Erythroblast (primary cell): ENCODE measurements at regions not wholly inside any gene's neighbourhood (a gene's known extent, or its start where the extent isn't known, plus 50 kb on each side); places are given as distances from the start of the nearest gene placed in this dataset.

Experiments used
- GATA1 ChIP-seq: IDR thresholded peaks from 2 replicates; pipeline ENCODE4 v1.6.1; 2011; ENCODE audit warnings: low read depth, mild to moderate bottlenecking, control low read depth, low read length, moderate library complexity
- POLR2A ChIP-seq: IDR thresholded peaks from 2 replicates; pipeline ENCODE4 v1.6.1; 2011; ENCODE audit warnings: mild to moderate bottlenecking, low read length

DNA sequence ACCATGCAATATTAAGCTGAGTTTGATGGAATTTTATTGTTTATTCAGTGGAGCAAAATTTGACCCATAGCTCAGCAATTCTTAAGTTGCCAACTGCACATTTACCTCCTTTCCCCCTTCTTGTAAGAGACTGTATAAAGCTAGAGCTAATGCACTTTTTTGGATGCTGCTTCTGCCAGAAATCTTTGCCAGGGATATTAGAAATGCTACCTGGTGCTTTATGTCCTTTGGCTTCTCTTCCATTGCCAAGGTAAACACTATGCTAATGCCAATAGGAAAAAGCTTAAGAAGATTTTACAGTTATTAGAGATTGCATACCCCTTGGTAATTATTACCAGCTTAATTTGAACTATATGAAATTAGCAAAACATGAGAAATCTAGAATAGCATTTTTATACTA is 79.0 kb upstream of the OGFRL1 start:
- no peak for TF ChIP-seq GATA1
- no peak for TF ChIP-seq POLR2A
